ENCODE measurements at regions not wholly inside any gene's neighbourhood (a gene's known extent, or its start where the extent isn't known, plus 50 kb on each side); places are given as distances from the start of the nearest gene placed in this dataset.

DNA sequence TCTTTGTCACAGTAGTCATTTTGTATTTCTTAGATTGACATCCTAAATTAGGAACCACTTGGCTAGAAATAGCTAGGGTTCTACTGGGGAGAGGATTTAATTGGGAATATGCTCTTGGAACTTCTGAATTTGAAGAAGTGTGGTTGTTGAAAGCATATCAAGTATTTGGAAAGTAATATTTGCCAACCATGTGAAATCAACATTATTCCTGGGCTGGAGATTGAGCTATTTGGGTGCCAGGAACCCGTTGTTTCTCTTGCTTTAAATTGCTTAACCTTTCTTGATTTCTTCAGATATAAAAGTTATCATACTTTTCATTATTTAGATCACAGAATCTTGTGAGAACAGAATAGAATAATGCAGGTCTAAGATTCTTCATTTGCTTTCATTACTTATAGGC is 178.4 kb upstream of the ELL2 start:
- WGBS (ENCODE audit: insufficient coverage), result no CpG with 5 or more reads among the region's 1 CpG
- H3K27me3 Mint-ChIP-seq (ENCODE audit: low read depth in 3 of 3), result peaks cover 0 to 1% (median 0%) of the 10 kb centered on the region in 3 donors
- intact Hi-C loops (cut with micrococcal nuclease), result loop anchor here in 1 of 2 donors (10.0 kb wide), 1 partner anchor 285 kb away; no protein-coding TSS in a partner anchor

DNA sequence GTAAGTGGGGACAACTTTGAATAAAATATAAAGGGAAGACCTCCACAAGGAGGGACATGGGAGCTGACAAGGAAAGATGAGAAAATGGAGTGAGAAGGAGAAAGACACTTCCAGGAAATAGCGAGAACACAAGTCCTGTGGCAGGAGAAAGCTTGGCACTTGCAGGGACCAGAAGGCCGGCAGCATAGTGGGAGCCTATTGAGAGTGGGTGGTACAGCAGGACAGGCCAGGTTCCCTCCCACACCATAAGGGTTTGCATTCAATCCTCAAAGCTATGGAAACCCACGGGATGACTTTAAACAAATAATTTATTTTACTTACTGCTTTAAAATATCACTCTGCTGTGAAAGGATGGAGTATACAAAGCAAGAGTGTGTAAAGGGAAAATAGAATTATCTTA is 173.2 kb upstream of the ELL2 start:
- WGBS (ENCODE audit: insufficient coverage), result no CpG with 5 or more reads among the region's 3 CpGs
- Mint-ChIP-seq H3K4me1 (peaks cover 2% of the 10 kb centered on the region), H3K27ac (peak overlapping the region in 1 of 7 donors; percentile 2), H3K27me3 (ENCODE audit: low read depth in 3 of 3) (no peaks in the 10 kb centered on the region), H3K4me3 (no peak overlapping the region), H3K9me3 (peaks cover 0 to 3% (median 0%) of the 10 kb centered on the region in 7 donors), H3K36me3 (no peaks in the 10 kb centered on the region)
- Histone ChIP-seq H3K4me1 (ENCODE audit: control insufficient read depth in 1 of 2, insufficient read depth in 2 of 2, low read length in 2 of 2) (no peaks in the 10 kb centered on the region), H3K27me3 (ENCODE audit: control insufficient read depth in 2 of 2, insufficient read depth in 2 of 2, low read length in 2 of 2) (no peaks in the 10 kb centered on the region), H3K9ac (ENCODE audit: insufficient read depth, low read length, poor library complexity, severe bottlenecking) (no peak overlapping the region), H3K9me3 (replicated peaks in 1 of 2; ENCODE audit: control insufficient read depth in 1 of 2, insufficient read depth in 1 of 2, low read length in 2 of 2) (no peaks in the 10 kb centered on the region), H3K4me3 (replicated peaks in 1 of 3; ENCODE audit: low read depth in 2 of 3, low read length in 3 of 3) (no peak overlapping the region), H3K36me3 (replicated peaks in 1 of 2; ENCODE audit: control insufficient read depth in 1 of 2, insufficient read depth in 2 of 2, low read length in 2 of 2) (no peaks in the 10 kb centered on the region), H3K27ac (ENCODE audit: low read depth in 1 of 2, low read length in 2 of 2) (no peak overlapping the region), H3K4me2 (replicated peaks; ENCODE audit: extremely low read depth, low read length, poor library complexity, severe bottlenecking) (no peak overlapping the region), H3K79me2 (ENCODE audit: insufficient read depth, low read length) (no peaks in the 10 kb centered on the region), H4K20me1 (ENCODE audit: insufficient read depth, low read length) (no peaks in the 10 kb centered on the region), H2AFZ (ENCODE audit: insufficient read depth, low read depth, low read length, poor library complexity, severe bottlenecking) (no peak overlapping the region)
- intact Hi-C loops (cut with micrococcal nuclease), result no loop called here
- no peak for DNase-seq
- TF ChIP-seq, protein P1, sequence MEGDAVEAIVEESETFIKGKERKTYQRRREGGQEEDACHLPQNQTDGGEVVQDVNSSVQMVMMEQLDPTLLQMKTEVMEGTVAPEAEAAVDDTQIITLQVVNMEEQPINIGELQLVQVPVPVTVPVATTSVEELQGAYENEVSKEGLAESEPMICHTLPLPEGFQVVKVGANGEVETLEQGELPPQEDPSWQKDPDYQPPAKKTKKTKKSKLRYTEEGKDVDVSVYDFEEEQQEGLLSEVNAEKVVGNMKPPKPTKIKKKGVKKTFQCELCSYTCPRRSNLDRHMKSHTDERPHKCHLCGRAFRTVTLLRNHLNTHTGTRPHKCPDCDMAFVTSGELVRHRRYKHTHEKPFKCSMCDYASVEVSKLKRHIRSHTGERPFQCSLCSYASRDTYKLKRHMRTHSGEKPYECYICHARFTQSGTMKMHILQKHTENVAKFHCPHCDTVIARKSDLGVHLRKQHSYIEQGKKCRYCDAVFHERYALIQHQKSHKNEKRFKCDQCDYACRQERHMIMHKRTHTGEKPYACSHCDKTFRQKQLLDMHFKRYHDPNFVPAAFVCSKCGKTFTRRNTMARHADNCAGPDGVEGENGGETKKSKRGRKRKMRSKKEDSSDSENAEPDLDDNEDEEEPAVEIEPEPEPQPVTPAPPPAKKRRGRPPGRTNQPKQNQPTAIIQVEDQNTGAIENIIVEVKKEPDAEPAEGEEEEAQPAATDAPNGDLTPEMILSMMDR (IDR thresholded peaks at IDR 0.05), result no peak

More for the DNA sequence above, 178.4 kb upstream of the ELL2 start:
- DNase-seq, result no peak
- Histone ChIP-seq H3K9ac (ENCODE audit: insufficient read depth, low read length, poor library complexity, severe bottlenecking) (no peak overlapping the region), H3K9me3 (replicated peaks in 1 of 2; ENCODE audit: control insufficient read depth in 1 of 2, insufficient read depth in 1 of 2, low read length in 2 of 2) (no peaks in the 10 kb centered on the region), H3K4me3 (replicated peaks in 1 of 3; ENCODE audit: low read depth in 2 of 3, low read length in 3 of 3) (no peak overlapping the region), H3K4me1 (ENCODE audit: control insufficient read depth in 1 of 2, insufficient read depth in 2 of 2, low read length in 2 of 2) (peaks cover 10 to 12% of the 10 kb centered on the region in 2 donors), H3K27me3 (ENCODE audit: control insufficient read depth in 2 of 2, insufficient read depth in 2 of 2, low read length in 2 of 2) (no peaks in the 10 kb centered on the region), H3K36me3 (replicated peaks in 1 of 2; ENCODE audit: control insufficient read depth in 1 of 2, insufficient read depth in 2 of 2, low read length in 2 of 2) (no peaks in the 10 kb centered on the region), H3K4me2 (replicated peaks; ENCODE audit: extremely low read depth, low read length, poor library complexity, severe bottlenecking) (no peak overlapping the region), H3K79me2 (ENCODE audit: insufficient read depth, low read length) (no peaks in the 10 kb centered on the region), H2AFZ (ENCODE audit: insufficient read depth, low read depth, low read length, poor library complexity, severe bottlenecking) (no peak overlapping the region), H3K27ac (ENCODE audit: low read depth in 1 of 2, low read length in 2 of 2) (no peak overlapping the region), H4K20me1 (ENCODE audit: insufficient read depth, low read length) (no peaks in the 10 kb centered on the region)
- Mint-ChIP-seq H3K4me3 (no peak overlapping the region), H3K9me3 (no peaks in the 10 kb centered on the region), H3K27ac (no peak overlapping the region), H3K36me3 (no peaks in the 10 kb centered on the region), H3K4me1 (peaks cover 12% of the 10 kb centered on the region)
- TF ChIP-seq, protein P1 (IDR thresholded peaks at IDR 0.05), result no peak
